GM10248 (cell line): ENCODE measurements at regions not wholly inside any gene's neighbourhood (a gene's known extent, or its start where the extent isn't known, plus 50 kb on each side); places are given as distances from the start of the nearest gene placed in this dataset.

Experiments
- CTCF ChIA-PET: fragments of 300-600 bp; sonication (Branson Sonifier 250); formaldehyde crosslinking; extraction: SDS; loops from one replicate; lab custom pipeline; 2021; ENCODE audit warnings: antibody characterized with exemption; lab: Yijun Ruan, JAX
- POLR2A ChIA-PET: fragments of 350-650 bp; sonication (Branson Sonifier 250); formaldehyde crosslinking; extraction: SDS; loops from one replicate; lab custom pipeline; 2020; ENCODE audit warnings: antibody characterized with exemption; lab: Yijun Ruan, JAX
- DNase-seq: peaks from one replicate; pipeline ENCODE4 v3.0.0; 2012; ENCODE audit errors: extremely low spot score
- TF ChIP-seq, protein P1 (sequence below): IDR thresholded peaks from 2 replicates; pipeline ENCODE4 v1.5.1; 2012; ENCODE audit warnings: mild to moderate bottlenecking, low read depth; ENCODE audit errors: extremely low read depth, missing control alignments, control extremely low read depth

DNA sequence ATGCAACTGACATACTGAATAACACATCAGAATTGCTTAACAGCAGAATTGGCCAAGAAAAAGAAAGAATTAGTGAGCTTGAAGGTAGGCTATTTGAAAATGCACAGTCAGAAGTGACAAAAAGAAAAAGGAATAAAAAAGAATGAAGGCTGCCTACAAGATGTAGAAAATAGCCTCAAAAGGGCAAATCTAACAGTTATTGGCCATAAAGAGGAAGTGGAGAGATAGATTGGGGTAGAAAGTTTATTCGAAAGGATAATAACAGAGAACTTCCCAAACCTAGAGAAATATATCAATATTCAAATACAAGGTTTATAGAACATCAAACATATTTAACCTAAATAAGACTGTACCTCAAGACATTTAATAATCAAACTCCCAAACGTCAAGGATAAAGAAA is 67.5 kb downstream of the ATP6V1G3 start:
- TF ChIP-seq, protein P1, sequence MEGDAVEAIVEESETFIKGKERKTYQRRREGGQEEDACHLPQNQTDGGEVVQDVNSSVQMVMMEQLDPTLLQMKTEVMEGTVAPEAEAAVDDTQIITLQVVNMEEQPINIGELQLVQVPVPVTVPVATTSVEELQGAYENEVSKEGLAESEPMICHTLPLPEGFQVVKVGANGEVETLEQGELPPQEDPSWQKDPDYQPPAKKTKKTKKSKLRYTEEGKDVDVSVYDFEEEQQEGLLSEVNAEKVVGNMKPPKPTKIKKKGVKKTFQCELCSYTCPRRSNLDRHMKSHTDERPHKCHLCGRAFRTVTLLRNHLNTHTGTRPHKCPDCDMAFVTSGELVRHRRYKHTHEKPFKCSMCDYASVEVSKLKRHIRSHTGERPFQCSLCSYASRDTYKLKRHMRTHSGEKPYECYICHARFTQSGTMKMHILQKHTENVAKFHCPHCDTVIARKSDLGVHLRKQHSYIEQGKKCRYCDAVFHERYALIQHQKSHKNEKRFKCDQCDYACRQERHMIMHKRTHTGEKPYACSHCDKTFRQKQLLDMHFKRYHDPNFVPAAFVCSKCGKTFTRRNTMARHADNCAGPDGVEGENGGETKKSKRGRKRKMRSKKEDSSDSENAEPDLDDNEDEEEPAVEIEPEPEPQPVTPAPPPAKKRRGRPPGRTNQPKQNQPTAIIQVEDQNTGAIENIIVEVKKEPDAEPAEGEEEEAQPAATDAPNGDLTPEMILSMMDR = no peak
- CTCF ChIA-PET = interaction anchor here (1.9 kb wide), 1 partner anchor 8 kb away, joined by 6 read pairs; no protein-coding TSS in a partner anchor
- POLR2A ChIA-PET = no interaction called here
- no peak for DNase-seq

DNA sequence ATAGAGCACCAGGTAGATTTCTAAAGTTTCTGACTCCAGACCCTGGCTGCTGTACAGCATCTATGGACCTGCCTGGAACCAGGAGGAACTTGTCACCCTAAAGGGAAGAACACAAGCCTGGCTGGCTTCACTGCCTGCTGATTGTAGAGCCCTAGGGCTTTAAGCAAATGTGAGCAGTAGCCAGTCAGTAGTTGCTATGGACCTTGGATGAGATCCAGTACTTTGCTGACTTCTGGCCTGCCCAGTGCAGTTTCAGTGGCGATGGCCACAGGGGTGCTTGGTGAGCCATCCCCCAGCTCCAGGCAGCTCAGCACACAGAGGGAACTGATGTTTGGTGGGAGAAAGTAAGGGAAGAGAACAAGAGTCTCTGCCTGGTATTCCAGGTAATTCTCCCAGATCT is 68.4 kb downstream of the ATP6V1G3 start:
- ChIA-PET CTCF (interaction anchor here (1.9 kb wide), 1 partner anchor 9 kb away, joined by 6 read pairs; no protein-coding TSS in a partner anchor), POLR2A (no interaction called here)
- no peak for DNase-seq
- TF ChIP-seq, protein P1 = no peak

DNA sequence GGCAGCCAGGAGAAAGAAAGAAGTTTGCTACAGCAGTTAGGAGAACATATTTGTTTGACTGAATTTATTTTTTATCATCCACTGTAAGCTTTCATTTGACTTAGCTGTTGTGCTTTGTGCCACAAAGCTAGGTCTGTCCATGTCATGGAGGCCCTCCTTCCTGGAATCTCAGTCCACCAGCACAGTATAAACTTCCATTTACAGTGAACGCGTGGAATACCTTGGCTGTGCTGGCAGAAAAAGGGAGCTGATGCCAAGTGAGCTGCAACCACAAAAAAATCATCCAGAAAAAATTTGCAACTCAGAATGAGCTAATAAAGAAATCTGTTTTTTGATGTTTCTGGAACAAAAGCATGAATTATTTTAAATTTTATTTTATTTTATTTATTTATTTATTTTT is 72.6 kb downstream of the ATP6V1G3 start:
- ChIA-PET CTCF (interaction anchor here (1.0 to 2.1 kb wide), 5 partner anchors 11 to 946 kb away, joined by 3 to 8 read pairs (median 7); no protein-coding TSS in a partner anchor), POLR2A (no interaction called here)
- TF ChIP-seq, protein P1 = no peak
- DNase-seq = no peak

DNA sequence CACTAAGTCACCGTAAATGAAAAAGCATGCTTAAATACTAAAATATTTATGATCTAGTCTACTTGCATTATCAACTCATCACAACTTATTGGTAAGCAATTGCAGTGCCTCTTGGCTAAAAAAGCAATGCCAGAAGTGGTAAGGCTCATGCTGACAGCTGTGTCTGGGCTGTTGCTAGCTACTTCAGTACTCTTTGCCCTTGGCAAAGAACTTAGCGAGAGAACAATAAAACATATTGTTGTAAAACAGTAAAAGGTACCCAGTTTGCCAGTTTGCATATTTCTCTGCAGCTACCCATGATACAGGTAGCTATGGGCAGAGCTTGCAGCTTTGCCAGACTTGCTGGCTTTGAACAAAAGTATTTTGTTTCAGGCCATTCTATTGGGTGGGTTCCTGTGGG is 73.1 kb downstream of the ATP6V1G3 start:
- DNase-seq = no peak
- CTCF ChIA-PET = interaction anchor here (0.9 to 2.1 kb wide), 8 partner anchors 8 to 946 kb away, joined by 3 to 8 read pairs (median 4); no protein-coding TSS in a partner anchor
- TF ChIP-seq, protein P1 = no peak
- POLR2A ChIA-PET = no interaction called here

DNA sequence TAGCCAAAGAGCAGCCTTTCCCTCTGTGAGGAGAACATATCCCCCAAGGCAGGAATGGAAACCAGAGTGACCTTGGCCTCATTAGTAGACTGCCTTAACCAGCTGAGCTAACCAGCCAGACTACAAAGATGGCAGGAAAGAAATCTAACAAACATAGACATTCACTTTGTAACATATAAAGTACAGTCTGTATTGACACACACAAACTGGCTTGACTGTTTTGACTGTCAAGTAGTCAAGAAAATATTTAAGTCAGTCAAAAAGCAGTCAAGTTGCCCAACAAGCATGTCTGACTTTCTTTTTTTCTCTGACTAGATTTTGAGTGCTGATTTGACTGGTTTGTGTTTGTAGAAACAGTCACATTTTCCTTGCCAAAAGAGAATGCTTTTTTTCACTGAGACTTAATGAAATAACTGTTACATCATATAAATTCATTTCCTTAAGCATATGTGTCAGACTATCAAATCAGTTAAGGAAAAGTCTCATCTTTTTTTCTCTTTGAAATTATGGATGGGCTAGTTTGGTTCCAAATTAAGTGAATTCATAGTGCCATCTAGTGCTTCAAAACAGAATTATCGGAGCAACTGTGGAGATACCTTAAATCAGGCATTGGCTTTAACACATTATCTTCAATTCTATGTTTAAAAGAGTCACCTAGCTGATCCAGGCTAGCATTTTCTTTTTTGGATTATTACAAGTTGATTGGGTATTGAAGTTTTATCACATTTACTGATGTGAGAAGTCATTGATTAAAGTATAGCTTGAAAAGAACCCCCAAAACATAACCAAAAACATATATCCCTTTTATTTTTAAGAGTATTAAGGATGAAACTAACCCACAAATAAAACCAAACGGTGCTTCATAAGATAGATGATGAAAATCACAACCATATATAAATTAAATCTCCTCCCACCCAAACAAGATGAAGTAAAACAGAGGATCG is 75.0 kb downstream of the ATP6V1G3 start:
- TF ChIP-seq, protein P1 = peak; percentile 55
- POLR2A ChIA-PET = no interaction called here
- CTCF ChIA-PET = interaction anchor here (0.8 to 2.0 kb wide), 3 partner anchors 16 to 851 kb away, joined by 3 to 5 read pairs (median 4); no protein-coding TSS in a partner anchor
- DNase-seq = peak; percentile 21

DNA sequence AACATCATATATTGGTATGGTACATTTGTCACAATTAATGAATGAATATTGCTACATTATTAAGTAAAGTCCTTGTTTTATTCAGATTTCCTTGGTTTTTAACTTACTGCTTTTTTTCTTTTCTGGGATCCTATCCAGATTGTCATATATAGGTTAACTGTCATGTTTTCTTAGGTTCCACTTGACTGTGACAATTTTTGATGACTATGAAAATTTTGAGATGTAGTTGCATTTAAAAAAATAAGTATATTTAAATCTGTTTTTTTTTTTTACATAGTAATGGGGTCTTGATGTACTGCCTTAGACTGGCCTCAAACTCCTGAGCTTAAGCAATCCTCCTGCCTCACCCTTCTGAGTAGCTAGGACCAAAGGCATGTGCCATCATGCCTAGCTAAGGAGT is 76.8 kb downstream of the ATP6V1G3 start:
- ChIA-PET CTCF (interaction anchor here (1.1 to 2.0 kb wide), 3 partner anchors 16 to 849 kb away, joined by 3 to 5 read pairs (median 4); no protein-coding TSS in a partner anchor), POLR2A (no interaction called here)
- DNase-seq = no peak
- TF ChIP-seq, protein P1 = no peak
